Thyroid gland (tissue), 4 donors: ENCODE measurements at regions not wholly inside any gene's neighbourhood (a gene's known extent, or its start where the extent isn't known, plus 50 kb on each side); places are given as distances from the start of the nearest gene placed in this dataset.

Source experiments
- POLR2A ChIP-seq, 2 donors: fragments of 450-650 bp; IDR thresholded peaks; one replicate each; pipeline ENCODE4 v1.6.1; 2017; ENCODE audit warnings: antibody characterized with exemption in 2 of 2, mild to moderate bottlenecking in 2 of 2, moderate library complexity in 1 of 2
- TF ChIP-seq, protein P1 (sequence below), 6 experiments: fragments of 200-600 bp in 3 of 6; fragments of 450-650 bp in 3 of 6; sonication (generic) in 3 of 6; IDR thresholded peaks; one replicate each; pipeline ENCODE4 v1.5.1; 2016 to 2019; ENCODE audit warnings: antibody characterized with exemption in 6 of 6, mild to moderate bottlenecking in 2 of 6, inconsistent platforms in 1 of 6, moderate library complexity in 1 of 6

DNA sequence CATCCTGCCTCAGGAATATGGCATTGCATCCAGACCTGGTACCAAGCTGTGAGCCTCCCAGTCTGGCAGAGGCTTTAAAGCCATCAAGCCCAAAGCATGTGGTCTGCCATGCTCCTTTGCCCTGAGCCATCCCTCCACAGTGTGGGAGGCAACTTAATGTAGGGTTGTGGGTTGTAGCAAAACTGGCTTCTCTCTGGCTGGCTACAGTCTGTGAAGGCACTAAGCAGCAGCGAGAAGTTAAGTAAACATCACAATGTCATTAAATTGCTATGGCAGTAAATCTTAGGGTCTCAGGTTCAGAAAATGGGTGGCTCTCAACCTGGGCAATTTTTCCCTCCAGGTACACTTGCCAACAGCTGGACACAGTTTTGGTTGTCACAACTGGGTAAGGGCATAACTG, 472.9 kb downstream of the PREX1 start:
- TF ChIP-seq, protein P1, sequence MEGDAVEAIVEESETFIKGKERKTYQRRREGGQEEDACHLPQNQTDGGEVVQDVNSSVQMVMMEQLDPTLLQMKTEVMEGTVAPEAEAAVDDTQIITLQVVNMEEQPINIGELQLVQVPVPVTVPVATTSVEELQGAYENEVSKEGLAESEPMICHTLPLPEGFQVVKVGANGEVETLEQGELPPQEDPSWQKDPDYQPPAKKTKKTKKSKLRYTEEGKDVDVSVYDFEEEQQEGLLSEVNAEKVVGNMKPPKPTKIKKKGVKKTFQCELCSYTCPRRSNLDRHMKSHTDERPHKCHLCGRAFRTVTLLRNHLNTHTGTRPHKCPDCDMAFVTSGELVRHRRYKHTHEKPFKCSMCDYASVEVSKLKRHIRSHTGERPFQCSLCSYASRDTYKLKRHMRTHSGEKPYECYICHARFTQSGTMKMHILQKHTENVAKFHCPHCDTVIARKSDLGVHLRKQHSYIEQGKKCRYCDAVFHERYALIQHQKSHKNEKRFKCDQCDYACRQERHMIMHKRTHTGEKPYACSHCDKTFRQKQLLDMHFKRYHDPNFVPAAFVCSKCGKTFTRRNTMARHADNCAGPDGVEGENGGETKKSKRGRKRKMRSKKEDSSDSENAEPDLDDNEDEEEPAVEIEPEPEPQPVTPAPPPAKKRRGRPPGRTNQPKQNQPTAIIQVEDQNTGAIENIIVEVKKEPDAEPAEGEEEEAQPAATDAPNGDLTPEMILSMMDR (IDR thresholded peaks at IDR 0.05) = no peak
- TF ChIP-seq POLR2A (IDR thresholded peaks at IDR 0.05) = no peak
